ENCODE measurements at regions not wholly inside any gene's neighbourhood (a gene's known extent, or its start where the extent isn't known, plus 50 kb on each side); places are given as distances from the start of the nearest gene placed in this dataset.
A peak's percentile ranks its signal among the peaks of the same experiment; 100 is the strongest.

GRCh38 chr6:167735084-167735950 lies 91.4 kb upstream of the AFDN start (continued):
- TF ChIP-seq FOXA1 (IDR thresholded peaks at IDR 0.05) (no peak), FOXA1 (CRISPR knock-in tag; IDR thresholded peaks at IDR 0.05) (no peak), HHEX (CRISPR knock-in tag; IDR thresholded peaks at IDR 0.05) (peak; percentile 75), ZNF33A (CRISPR knock-in tag; IDR thresholded peaks at IDR 0.05; ENCODE audit: borderline replicate concordance) (0 out of 2 replicates have a peak, but pooled peaks have one; percentile 31), DR1 (CRISPR knock-in tag; IDR thresholded peaks at IDR 0.05) (no peak; the same call in 1 of the 2 replicates), ZNF792 (CRISPR knock-in tag; IDR thresholded peaks at IDR 0.05) (no peak), ZNF850 (CRISPR knock-in tag; conservative IDR thresholded peaks at IDR 0.05) (no peak), ZNF580 (CRISPR knock-in tag; IDR thresholded peaks at IDR 0.05; ENCODE audit: borderline replicate concordance, low read depth) (no peak), ZNF615 (CRISPR knock-in tag; IDR thresholded peaks at IDR 0.05; ENCODE audit: borderline replicate concordance) (no peak), ZNF784 (CRISPR knock-in tag; IDR thresholded peaks at IDR 0.05; ENCODE audit: borderline replicate concordance) (peak; percentile 78; the same call in 1 of the 2 replicates), WIZ (CRISPR knock-in tag; IDR thresholded peaks at IDR 0.05) (peak; percentile 39; the same call in 1 of the 2 replicates), ZNF75D (CRISPR knock-in tag; IDR thresholded peaks at IDR 0.05; ENCODE audit: borderline replicate concordance) (no peak), ZHX2 (IDR thresholded peaks at IDR 0.05; ENCODE audit: low read depth) (no peak), ZHX2 (CRISPR knock-in tag; IDR thresholded peaks at IDR 0.05; ENCODE audit: borderline replicate concordance) (no peak), ARNT (IDR thresholded peaks at IDR 0.05) (no peak), KLF16 (CRISPR knock-in tag; IDR thresholded peaks at IDR 0.05) (0 out of 4 replicates have a peak, but pooled peaks of 1 of the 2 experiments have one; percentile 23), HMGA1 (CRISPR knock-in tag; conservative IDR thresholded peaks at IDR 0.05) (no peak), CERS6 (CRISPR knock-in tag; IDR thresholded peaks at IDR 0.05) (no peak), ISL2 (CRISPR knock-in tag; IDR thresholded peaks at IDR 0.05) (no peak), ZSCAN25 (CRISPR knock-in tag; IDR thresholded peaks at IDR 0.05) (peak; percentile 80), ZNF773 (CRISPR knock-in tag; IDR thresholded peaks at IDR 0.05; ENCODE audit: borderline replicate concordance) (no peak), ZNF362 (CRISPR knock-in tag; IDR thresholded peaks at IDR 0.05; ENCODE audit: borderline replicate concordance) (peak; percentile 29; the same call in 1 of the 2 replicates)
